PC-9 (cell line): ENCODE measurements at regions not wholly inside any gene's neighbourhood (a gene's known extent, or its start where the extent isn't known, plus 50 kb on each side); places are given as distances from the start of the nearest gene placed in this dataset.

Experiments used
- CTCF ChIP-seq: fragments of 200-600 bp; sonication (generic); conservative IDR thresholded peaks from 2 replicates; pipeline ENCODE4 v1.6.1; 2017; ENCODE audit warnings: mixed run types, antibody characterized with exemption, mild to moderate bottlenecking, moderate library complexity
- EZH2 ChIP-seq: fragments of 200-600 bp; sonication (generic); IDR thresholded peaks from 2 replicates; pipeline ENCODE4 v1.8.0; 2017; ENCODE audit warnings: antibody characterized with exemption, low read depth

GRCh38 chr6:166073082-166073481 lies 94.6 kb downstream of the TBXT start:
- TF ChIP-seq CTCF (no peak), EZH2 (no peak)
